Astrocyte of the spinal cord (primary cell): ENCODE measurements at regions not wholly inside any gene's neighbourhood (a gene's known extent, or its start where the extent isn't known, plus 50 kb on each side); places are given as distances from the start of the nearest gene placed in this dataset.

ENCODE experiments used
- DNase-seq: peaks from one replicate; pipeline ENCODE4 v3.0.0; 2011; ENCODE audit warnings: low read depth, low spot score
- H3K4me3 ChIP-seq: 2 replicates; pipeline ENCODE4 v1.5.1; 2011; ENCODE audit warnings: low read depth, mild to moderate bottlenecking, low read length, moderate library complexity
- CTCF ChIP-seq: IDR thresholded peaks from 2 replicates; pipeline ENCODE4 v1.5.1; 2012; ENCODE audit warnings: low read depth, mild to moderate bottlenecking, low read length, inconsistent platforms
- in situ Hi-C: cut with HindIII; loops from 2 replicates; pipeline ENCODE4 v1.10.0; 2017; ENCODE audit warnings: low sequenced_read_pairs

GRCh38 chr3:30260762-30261161 lies 345.6 kb upstream of the TGFBR2 start:
- no peak overlapping the region for H3K4me3 ChIP-seq
- DNase-seq: no peak
- no peak for TF ChIP-seq CTCF
- in situ Hi-C loops: no loop called here

DNA sequence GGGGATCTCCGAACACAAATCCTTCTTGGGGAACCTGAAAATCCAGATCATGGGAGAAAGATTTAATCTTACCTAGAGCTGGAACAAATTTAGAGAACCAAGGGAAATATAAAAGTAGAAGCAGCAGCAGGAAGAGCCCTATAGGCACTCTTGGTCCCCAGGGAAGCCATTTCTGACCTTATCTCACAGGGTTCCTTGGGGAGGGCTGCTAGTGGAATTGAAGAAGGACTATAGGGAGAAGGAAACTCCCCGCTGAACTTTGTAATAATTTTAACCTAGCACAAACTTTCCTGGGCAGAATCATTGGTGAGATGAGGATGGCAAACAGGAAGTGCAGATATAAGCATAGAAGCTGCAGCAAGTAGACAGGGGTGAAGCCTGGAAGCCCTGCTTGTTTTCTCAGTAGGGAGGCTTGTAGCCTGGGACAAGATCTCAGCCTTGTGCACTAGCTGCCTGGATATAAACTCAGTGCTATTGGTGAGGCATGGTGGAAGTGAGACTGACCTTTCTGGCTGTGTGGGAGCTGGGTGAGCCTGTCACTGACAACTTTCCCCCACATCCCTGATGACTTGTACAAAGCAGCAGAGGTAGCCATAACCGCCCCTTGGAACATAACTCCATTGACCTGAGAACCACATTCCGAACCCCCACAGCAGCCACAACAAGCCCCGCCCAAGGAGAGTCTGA lies 343.0 kb upstream of the TGFBR2 start:
- TF ChIP-seq CTCF: no peak
- DNase-seq: no peak
- in situ Hi-C loops: no loop called here
- no peak overlapping the region for H3K4me3 ChIP-seq

DNA sequence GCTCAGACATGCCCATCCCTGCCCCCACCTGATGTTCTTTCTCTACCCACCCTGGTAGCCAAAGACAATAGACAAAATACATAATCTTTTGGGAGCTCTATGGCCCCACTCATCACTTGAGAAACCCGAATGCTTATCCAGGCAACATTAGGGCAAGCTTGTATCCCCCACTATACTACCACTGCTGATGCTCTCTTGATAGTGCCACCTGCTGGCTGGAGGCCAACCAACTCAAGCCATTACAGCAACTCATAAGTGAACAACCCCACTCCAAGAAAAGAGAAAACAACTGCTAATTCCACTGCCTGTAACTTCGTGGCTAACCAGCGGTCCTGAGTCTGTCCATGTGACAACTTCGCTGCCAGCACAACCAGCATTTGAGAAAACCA lies 342.5 kb upstream of the TGFBR2 start:
- in situ Hi-C loops: no loop called here
- H3K4me3 ChIP-seq: no peak overlapping the region
- no peak for DNase-seq
- TF ChIP-seq CTCF: no peak

DNA sequence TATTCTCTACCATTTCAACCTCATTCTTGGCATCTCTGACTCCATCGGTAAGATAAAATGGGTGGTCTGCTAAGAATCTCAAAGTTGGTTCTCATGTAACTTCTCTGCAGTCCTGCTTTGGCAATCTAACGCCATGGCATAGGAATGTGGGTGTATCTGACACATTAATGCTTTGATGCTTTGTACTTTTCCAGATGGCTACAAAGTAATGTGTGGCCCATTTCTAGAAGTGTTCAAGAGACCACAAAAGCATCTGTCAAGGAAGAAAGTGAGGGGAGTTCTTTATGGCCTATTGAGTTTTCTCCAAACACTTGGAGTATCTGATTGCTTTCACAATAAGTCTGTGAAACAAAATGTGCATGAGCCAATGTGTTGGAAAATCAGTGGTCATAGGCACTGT lies 339.9 kb upstream of the TGFBR2 start:
- TF ChIP-seq CTCF: no peak
- no peak overlapping the region for H3K4me3 ChIP-seq
- in situ Hi-C loops: no loop called here
- DNase-seq: peak; percentile 56

- TF ChIP-seq CTCF: no peak
- DNase-seq: no peak
- in situ Hi-C loops: no loop called here
- H3K4me3 ChIP-seq: no peak overlapping the region
Measured at GRCh38 chr3:30268288-30268687, 338.1 kb upstream of the TGFBR2 start.

- no peak for DNase-seq
- in situ Hi-C loops: no loop called here
Measured at GRCh38 chr3:30269751-30270445, 336.5 kb upstream of the TGFBR2 start.

More at GRCh38 chr3:30269751-30270445, 336.5 kb upstream of the TGFBR2 start:
- H3K4me3 ChIP-seq: no peak overlapping the region
- no peak for TF ChIP-seq CTCF
